ENCODE measurements at regions not wholly inside any gene's neighbourhood (a gene's known extent, or its start where the extent isn't known, plus 50 kb on each side); places are given as distances from the start of the nearest gene placed in this dataset.

DNA sequence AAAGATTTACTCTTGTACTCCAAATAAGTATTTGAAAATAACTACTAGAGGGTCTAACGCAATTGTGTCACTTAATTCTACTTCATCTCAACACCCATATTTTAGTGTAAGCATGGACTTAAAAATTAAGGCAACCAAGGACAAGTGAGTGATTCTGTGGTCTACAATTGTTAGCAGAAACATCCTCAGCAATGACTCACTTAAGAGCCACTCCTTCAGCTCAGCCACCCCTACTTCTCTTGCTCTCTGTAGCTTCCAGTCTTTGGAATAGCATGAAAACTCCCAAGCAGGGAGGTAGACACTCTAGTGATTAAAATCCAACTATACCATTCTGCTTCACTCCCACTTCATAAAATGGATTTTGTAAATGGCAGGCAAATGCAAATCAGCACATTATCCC, 116.0 kb upstream of the LRRN1 start:
- TF ChIP-seq, protein P1, sequence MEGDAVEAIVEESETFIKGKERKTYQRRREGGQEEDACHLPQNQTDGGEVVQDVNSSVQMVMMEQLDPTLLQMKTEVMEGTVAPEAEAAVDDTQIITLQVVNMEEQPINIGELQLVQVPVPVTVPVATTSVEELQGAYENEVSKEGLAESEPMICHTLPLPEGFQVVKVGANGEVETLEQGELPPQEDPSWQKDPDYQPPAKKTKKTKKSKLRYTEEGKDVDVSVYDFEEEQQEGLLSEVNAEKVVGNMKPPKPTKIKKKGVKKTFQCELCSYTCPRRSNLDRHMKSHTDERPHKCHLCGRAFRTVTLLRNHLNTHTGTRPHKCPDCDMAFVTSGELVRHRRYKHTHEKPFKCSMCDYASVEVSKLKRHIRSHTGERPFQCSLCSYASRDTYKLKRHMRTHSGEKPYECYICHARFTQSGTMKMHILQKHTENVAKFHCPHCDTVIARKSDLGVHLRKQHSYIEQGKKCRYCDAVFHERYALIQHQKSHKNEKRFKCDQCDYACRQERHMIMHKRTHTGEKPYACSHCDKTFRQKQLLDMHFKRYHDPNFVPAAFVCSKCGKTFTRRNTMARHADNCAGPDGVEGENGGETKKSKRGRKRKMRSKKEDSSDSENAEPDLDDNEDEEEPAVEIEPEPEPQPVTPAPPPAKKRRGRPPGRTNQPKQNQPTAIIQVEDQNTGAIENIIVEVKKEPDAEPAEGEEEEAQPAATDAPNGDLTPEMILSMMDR (conservative IDR thresholded peaks at IDR 0.05): no peak
- TF ChIP-seq EZH2 (IDR thresholded peaks at IDR 0.05; ENCODE audit: low read depth): no peak

Data from PC-9 (cell line).